ENCODE measurements at regions not wholly inside any gene's neighbourhood (a gene's known extent, or its start where the extent isn't known, plus 50 kb on each side); places are given as distances from the start of the nearest gene placed in this dataset.

GRCh38 chr6:14953836-14954235 lies 292.0 kb upstream of the JARID2 start:
- H3K4me3 ChIP-seq = no peak overlapping the region
- no peaks in the 10 kb centered on the region for H3K9me3 ChIP-seq
- no peak overlapping the region for H3K27ac ChIP-seq
- 34 to 60% (median 41%) methylated on average over 6 of the region's 6 CpGs for WGBS, 3 donors
- ATAC-seq (no peak), DNase-seq (no peak)
- no peak for TF ChIP-seq CTCF (IDR thresholded peaks at IDR 0.05)
- intact Hi-C loops (cut with DNase I) = no loop called here
- H3K36me3 ChIP-seq (ENCODE audit: insufficient read depth in 1 of 2, low read depth in 1 of 2) = no peaks in the 10 kb centered on the region
- no peaks in the 10 kb centered on the region for H3K4me1 ChIP-seq
- H3K27me3 ChIP-seq (ENCODE audit: insufficient read depth in 3 of 3, low read length in 2 of 3) = no peaks in the 10 kb centered on the region

- no peak overlapping the region for H3K4me3 ChIP-seq
- 75 to 86% (median 77%) methylated on average over 7 of the region's 7 CpGs for WGBS, 3 donors
- DNase-seq (no peak), ATAC-seq (no peak)
- no peak overlapping the region for H3K27ac ChIP-seq
- H3K27me3 ChIP-seq (ENCODE audit: insufficient read depth in 3 of 3, low read length in 2 of 3) = no peaks in the 10 kb centered on the region
- no peak for TF ChIP-seq CTCF (IDR thresholded peaks at IDR 0.05)
- H3K9me3 ChIP-seq = no peaks in the 10 kb centered on the region
- no peaks in the 10 kb centered on the region for H3K4me1 ChIP-seq
- intact Hi-C loops (cut with DNase I) = no loop called here
- H3K36me3 ChIP-seq (ENCODE audit: insufficient read depth in 1 of 2, low read depth in 1 of 2) = no peaks in the 10 kb centered on the region
Measured at GRCh38 chr6:14957355-14958059, 288.4 kb upstream of the JARID2 start.

- Histone ChIP-seq H3K36me3 (ENCODE audit: insufficient read depth in 1 of 2, low read depth in 1 of 2) (no peaks in the 10 kb centered on the region), H3K4me1 (no peaks in the 10 kb centered on the region), H3K4me3 (no peak overlapping the region), H3K27ac (no peak overlapping the region), H3K27me3 (ENCODE audit: insufficient read depth in 3 of 3, low read length in 2 of 3) (no peaks in the 10 kb centered on the region), H3K9me3 (no peaks in the 10 kb centered on the region)
- TF ChIP-seq CTCF (IDR thresholded peaks at IDR 0.05) = no peak
- ATAC-seq = no peak
- intact Hi-C loops (cut with DNase I) = no loop called here
- no peak for DNase-seq
- WGBS, 3 donors = 70 to 89% (median 73%) methylated on average over 6 of the region's 6 CpGs
Measured at GRCh38 chr6:14959324-14959885, 286.5 kb upstream of the JARID2 start.

- Histone ChIP-seq H3K27me3 (ENCODE audit: insufficient read depth in 3 of 3, low read length in 2 of 3) (no peaks in the 10 kb centered on the region), H3K36me3 (ENCODE audit: insufficient read depth in 1 of 2, low read depth in 1 of 2) (no peaks in the 10 kb centered on the region), H3K4me1 (no peaks in the 10 kb centered on the region), H3K27ac (no peak overlapping the region), H3K9me3 (no peaks in the 10 kb centered on the region), H3K4me3 (no peak overlapping the region)
- no peak for TF ChIP-seq CTCF (IDR thresholded peaks at IDR 0.05)
- ATAC-seq (no peak), DNase-seq (no peak)
- intact Hi-C loops (cut with DNase I) = no loop called here
- 75 to 80% (median 79%) methylated on average over 11 of the region's 11 CpGs for WGBS, 3 donors
Measured at GRCh38 chr6:14964556-14965270, 281.2 kb upstream of the JARID2 start.
